BJ (cell line): ENCODE measurements at regions not wholly inside any gene's neighbourhood (a gene's known extent, or its start where the extent isn't known, plus 50 kb on each side); places are given as distances from the start of the nearest gene placed in this dataset.

ENCODE experiments used
- CTCF ChIA-PET: fragments of 350-600 bp; formaldehyde crosslinking; extraction: SDS; loops from one replicate; lab custom pipeline; 2021; ENCODE audit warnings: antibody characterized with exemption, inconsistent platforms; lab: Yijun Ruan, JAX
- POLR2A ChIA-PET: fragments of 300-600 bp; sonication (Branson Sonifier 250); formaldehyde crosslinking; extraction: SDS; loops from one replicate; lab custom pipeline; 2021; ENCODE audit warnings: antibody characterized with exemption; lab: Charles Lee
- DNase-seq: peaks from one replicate; pipeline ENCODE4 v3.0.0-alpha.2; 2011; ENCODE audit warnings: low read depth
- H3K27me3 ChIP-seq: 2 replicates; pipeline ENCODE4 v1.6.0; 2011; ENCODE audit warnings: low read length; ENCODE audit not compliant: control insufficient read depth, insufficient read depth
- H3K36me3 ChIP-seq: 2 replicates; pipeline ENCODE4 v1.5.1; 2011; ENCODE audit warnings: low read length; ENCODE audit not compliant: control insufficient read depth, insufficient read depth
- H3K4me3 ChIP-seq: 2 replicates; pipeline ENCODE4 v1.5.1; 2011; ENCODE audit warnings: low read depth, mild to moderate bottlenecking, control low read depth, low read length
- TF ChIP-seq, protein P1 (sequence below): IDR thresholded peaks from 2 replicates; pipeline ENCODE4 v1.5.1; 2011; ENCODE audit warnings: low read depth, mild to moderate bottlenecking, control low read depth, inconsistent platforms, low read length, moderate library complexity; ENCODE audit not compliant: insufficient read depth

DNA sequence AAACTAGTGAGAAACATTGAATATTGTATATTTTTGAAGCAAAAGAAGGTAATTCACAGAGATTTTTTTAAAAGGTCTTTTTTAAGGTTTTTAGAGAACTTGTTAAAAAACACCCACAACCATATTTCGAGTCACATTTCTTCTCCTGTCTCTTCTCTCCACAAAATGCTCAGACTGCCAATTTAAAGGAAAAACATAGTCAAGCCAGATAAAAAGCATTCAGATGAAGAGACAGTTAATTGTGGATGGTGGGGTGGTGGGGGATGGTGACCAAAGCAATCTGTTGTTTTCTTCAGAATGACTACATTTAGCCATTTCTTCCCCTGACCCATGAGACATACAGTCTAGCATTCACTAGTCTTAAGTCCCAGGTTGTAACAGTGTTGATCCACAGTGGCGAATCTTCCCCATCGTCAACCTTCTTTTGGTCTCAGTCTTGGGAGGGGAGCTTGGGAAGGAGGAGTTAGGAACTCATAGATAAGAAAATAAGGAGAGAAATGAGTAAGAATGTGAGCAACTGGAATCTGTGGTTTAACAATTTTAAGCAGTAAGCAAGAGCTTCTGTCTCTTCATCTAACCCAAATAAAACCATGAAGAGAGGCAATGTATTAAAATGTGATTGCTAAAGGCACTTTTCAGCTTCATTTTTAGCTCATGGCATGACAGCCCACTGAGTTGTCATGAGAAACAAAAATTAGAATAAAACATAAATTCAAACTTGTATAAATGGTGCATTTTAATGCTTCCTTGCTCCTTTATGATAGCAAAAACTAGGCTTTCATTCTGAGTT is 413.7 kb upstream of the FSHR start:
- POLR2A ChIA-PET: no interaction called here
- Histone ChIP-seq H3K36me3 (no peaks in the 10 kb centered on the region), H3K4me3 (no peak overlapping the region), H3K27me3 (no peaks in the 10 kb centered on the region)
- no peak for DNase-seq
- TF ChIP-seq, protein P1, sequence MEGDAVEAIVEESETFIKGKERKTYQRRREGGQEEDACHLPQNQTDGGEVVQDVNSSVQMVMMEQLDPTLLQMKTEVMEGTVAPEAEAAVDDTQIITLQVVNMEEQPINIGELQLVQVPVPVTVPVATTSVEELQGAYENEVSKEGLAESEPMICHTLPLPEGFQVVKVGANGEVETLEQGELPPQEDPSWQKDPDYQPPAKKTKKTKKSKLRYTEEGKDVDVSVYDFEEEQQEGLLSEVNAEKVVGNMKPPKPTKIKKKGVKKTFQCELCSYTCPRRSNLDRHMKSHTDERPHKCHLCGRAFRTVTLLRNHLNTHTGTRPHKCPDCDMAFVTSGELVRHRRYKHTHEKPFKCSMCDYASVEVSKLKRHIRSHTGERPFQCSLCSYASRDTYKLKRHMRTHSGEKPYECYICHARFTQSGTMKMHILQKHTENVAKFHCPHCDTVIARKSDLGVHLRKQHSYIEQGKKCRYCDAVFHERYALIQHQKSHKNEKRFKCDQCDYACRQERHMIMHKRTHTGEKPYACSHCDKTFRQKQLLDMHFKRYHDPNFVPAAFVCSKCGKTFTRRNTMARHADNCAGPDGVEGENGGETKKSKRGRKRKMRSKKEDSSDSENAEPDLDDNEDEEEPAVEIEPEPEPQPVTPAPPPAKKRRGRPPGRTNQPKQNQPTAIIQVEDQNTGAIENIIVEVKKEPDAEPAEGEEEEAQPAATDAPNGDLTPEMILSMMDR: no peak
- CTCF ChIA-PET: no interaction called here

DNA sequence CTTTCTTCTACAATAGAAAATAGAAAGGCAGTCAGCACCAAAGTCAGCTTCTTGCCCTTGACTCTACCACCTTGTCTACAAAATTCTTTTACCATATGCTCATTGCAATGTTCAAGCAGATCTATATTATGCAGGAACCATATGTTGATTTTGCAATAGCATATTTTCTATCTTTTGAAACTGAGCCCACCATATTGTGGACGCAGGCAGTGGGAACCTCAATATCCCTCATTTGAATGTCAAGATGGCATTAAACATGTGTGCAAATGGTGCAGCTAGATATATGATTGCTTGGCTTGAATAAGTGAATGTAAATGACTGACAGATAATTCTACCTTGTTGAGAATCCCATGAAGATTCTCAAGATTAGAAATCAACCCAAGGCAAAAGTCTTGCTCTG is 412.7 kb upstream of the FSHR start:
- Histone ChIP-seq H3K27me3 (no peaks in the 10 kb centered on the region), H3K36me3 (no peaks in the 10 kb centered on the region), H3K4me3 (no peak overlapping the region)
- DNase-seq: no peak
- TF ChIP-seq, protein P1: no peak
- ChIA-PET POLR2A (no interaction called here), CTCF (no interaction called here)

DNA sequence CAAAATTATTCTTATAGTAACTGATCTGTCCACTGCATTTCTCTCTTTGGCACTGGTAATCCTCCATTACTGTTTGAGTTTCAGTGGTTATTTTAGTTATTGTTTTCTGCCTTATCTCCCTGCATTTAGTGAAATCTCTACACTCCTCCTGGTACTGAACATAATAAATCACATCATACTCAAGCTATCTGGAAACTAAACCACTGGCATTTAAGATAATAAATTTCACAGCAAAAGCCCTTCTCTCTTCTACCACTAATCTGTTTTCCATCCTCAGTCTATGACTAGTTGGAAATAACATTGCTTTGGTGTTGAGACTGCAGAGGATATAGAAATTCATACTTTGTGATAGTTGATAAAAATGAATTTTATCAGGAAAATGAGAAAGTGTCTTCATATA is 399.3 kb upstream of the FSHR start:
- no peak for DNase-seq
- ChIA-PET POLR2A (no interaction called here), CTCF (no interaction called here)
- no peak overlapping the region for H3K4me3 ChIP-seq
- H3K27me3 ChIP-seq: no peaks in the 10 kb centered on the region
- no peaks in the 10 kb centered on the region for H3K36me3 ChIP-seq
- TF ChIP-seq, protein P1: no peak

DNA sequence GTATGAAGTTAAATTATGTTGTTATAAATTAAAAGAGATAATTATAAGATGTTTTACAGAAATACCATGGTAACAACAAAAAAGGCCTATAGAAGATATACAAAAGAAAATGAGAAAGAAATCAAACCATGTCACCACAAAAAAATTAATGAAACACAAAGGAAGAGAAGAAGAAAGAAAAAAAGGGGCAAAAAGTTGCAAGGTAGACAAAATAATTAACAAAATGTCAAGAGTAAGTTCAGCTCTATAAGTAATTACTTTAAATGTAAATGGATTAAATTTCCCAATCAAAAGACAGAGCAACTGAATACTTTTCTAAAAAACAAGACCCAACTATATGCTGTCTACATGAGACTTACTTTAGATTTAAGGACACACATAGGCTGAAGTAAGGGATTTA is 378.4 kb upstream of the FSHR start:
- Histone ChIP-seq H3K4me3 (no peak overlapping the region), H3K36me3 (no peaks in the 10 kb centered on the region), H3K27me3 (no peaks in the 10 kb centered on the region)
- POLR2A ChIA-PET: no interaction called here
- CTCF ChIA-PET: no interaction called here
- TF ChIP-seq, protein P1: no peak
- no peak for DNase-seq

GRCh38 chr2:49515996-49516782 is 361.9 kb upstream of the FSHR start:
- H3K36me3 ChIP-seq: no peaks in the 10 kb centered on the region
- TF ChIP-seq, protein P1: no peak
- no peak overlapping the region for H3K4me3 ChIP-seq
- DNase-seq: no peak
- ChIA-PET CTCF (no interaction called here), POLR2A (no interaction called here)
- no peaks in the 10 kb centered on the region for H3K27me3 ChIP-seq
